ENCODE measurements at regions not wholly inside any gene's neighbourhood (a gene's known extent, or its start where the extent isn't known, plus 50 kb on each side); places are given as distances from the start of the nearest gene placed in this dataset.

- Mint-ChIP-seq H3K9me3 (ENCODE audit: low read depth) (no peaks in the 10 kb centered on the region), H3K4me1 (ENCODE audit: low read depth) (no peaks in the 10 kb centered on the region), H3K4me3 (ENCODE audit: unreplicated experiment) (no peak overlapping the region), H3K27me3 (ENCODE audit: low read depth) (peaks cover 18% of the 10 kb centered on the region), H3K27ac (ENCODE audit: unreplicated experiment) (no peak overlapping the region), H3K36me3 (ENCODE audit: low read depth) (no peaks in the 10 kb centered on the region)
- TF ChIP-seq, protein P1, sequence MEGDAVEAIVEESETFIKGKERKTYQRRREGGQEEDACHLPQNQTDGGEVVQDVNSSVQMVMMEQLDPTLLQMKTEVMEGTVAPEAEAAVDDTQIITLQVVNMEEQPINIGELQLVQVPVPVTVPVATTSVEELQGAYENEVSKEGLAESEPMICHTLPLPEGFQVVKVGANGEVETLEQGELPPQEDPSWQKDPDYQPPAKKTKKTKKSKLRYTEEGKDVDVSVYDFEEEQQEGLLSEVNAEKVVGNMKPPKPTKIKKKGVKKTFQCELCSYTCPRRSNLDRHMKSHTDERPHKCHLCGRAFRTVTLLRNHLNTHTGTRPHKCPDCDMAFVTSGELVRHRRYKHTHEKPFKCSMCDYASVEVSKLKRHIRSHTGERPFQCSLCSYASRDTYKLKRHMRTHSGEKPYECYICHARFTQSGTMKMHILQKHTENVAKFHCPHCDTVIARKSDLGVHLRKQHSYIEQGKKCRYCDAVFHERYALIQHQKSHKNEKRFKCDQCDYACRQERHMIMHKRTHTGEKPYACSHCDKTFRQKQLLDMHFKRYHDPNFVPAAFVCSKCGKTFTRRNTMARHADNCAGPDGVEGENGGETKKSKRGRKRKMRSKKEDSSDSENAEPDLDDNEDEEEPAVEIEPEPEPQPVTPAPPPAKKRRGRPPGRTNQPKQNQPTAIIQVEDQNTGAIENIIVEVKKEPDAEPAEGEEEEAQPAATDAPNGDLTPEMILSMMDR (IDR thresholded peaks at IDR 0.05), result no peak
- no peak for DNase-seq (ENCODE audit: low spot score)
These were observed 337.0 kb upstream of the PLXNA2 start for GRCh38 chr1:208581209-208581608.

GRCh38 chr1:208581667-208582066 is 337.5 kb upstream of the PLXNA2 start:
- no peaks in the 10 kb centered on the region for H3K4me1 Mint-ChIP-seq (ENCODE audit: low read depth)
- TF ChIP-seq, protein P1 (IDR thresholded peaks at IDR 0.05), result no peak

GRCh38 chr1:208584167-208584755 is 340.1 kb upstream of the PLXNA2 start:
- H3K4me3 Mint-ChIP-seq (ENCODE audit: unreplicated experiment), result no peak overlapping the region
- TF ChIP-seq, protein P1 (IDR thresholded peaks at IDR 0.05), result no peak
- no peak overlapping the region for H3K27ac Mint-ChIP-seq (ENCODE audit: unreplicated experiment)
- H3K27me3 Mint-ChIP-seq (ENCODE audit: low read depth), result peaks cover 10% of the 10 kb centered on the region
- no peaks in the 10 kb centered on the region for H3K36me3 Mint-ChIP-seq (ENCODE audit: low read depth)
- H3K4me1 Mint-ChIP-seq (ENCODE audit: low read depth), result no peaks in the 10 kb centered on the region
- DNase-seq (ENCODE audit: low spot score), result no peak
- H3K9me3 Mint-ChIP-seq (ENCODE audit: low read depth), result no peaks in the 10 kb centered on the region

More at GRCh38 chr1:208581667-208582066, 337.5 kb upstream of the PLXNA2 start:
- Mint-ChIP-seq H3K36me3 (ENCODE audit: low read depth) (no peaks in the 10 kb centered on the region), H3K27me3 (ENCODE audit: low read depth) (peaks cover 14% of the 10 kb centered on the region), H3K4me3 (ENCODE audit: unreplicated experiment) (no peak overlapping the region), H3K27ac (ENCODE audit: unreplicated experiment) (no peak overlapping the region), H3K9me3 (ENCODE audit: low read depth) (no peaks in the 10 kb centered on the region)
- no peak for DNase-seq (ENCODE audit: low spot score)

GRCh38 chr1:208587110-208587509 is 342.9 kb upstream of the PLXNA2 start:
- Mint-ChIP-seq H3K4me1 (ENCODE audit: low read depth) (no peaks in the 10 kb centered on the region), H3K4me3 (ENCODE audit: unreplicated experiment) (no peak overlapping the region), H3K9me3 (ENCODE audit: low read depth) (no peaks in the 10 kb centered on the region), H3K27me3 (ENCODE audit: low read depth) (peaks cover 18% of the 10 kb centered on the region), H3K27ac (ENCODE audit: unreplicated experiment) (no peak overlapping the region), H3K36me3 (ENCODE audit: low read depth) (no peaks in the 10 kb centered on the region)
- DNase-seq (ENCODE audit: low spot score), result no peak
- TF ChIP-seq, protein P1 (IDR thresholded peaks at IDR 0.05), result no peak

GRCh38 chr1:208593306-208594006 is 349.3 kb upstream of the PLXNA2 start:
- Mint-ChIP-seq H3K27me3 (ENCODE audit: low read depth) (peaks cover 22% of the 10 kb centered on the region), H3K27ac (ENCODE audit: unreplicated experiment) (no peak overlapping the region), H3K4me1 (ENCODE audit: low read depth) (no peaks in the 10 kb centered on the region), H3K9me3 (ENCODE audit: low read depth) (no peaks in the 10 kb centered on the region), H3K36me3 (ENCODE audit: low read depth) (no peaks in the 10 kb centered on the region), H3K4me3 (ENCODE audit: unreplicated experiment) (no peak overlapping the region)
- TF ChIP-seq, protein P1 (IDR thresholded peaks at IDR 0.05), result no peak
- DNase-seq (ENCODE audit: low spot score), result no peak
